Muscle layer of colon (tissue), 2 donors: ENCODE measurements at regions not wholly inside any gene's neighbourhood (a gene's known extent, or its start where the extent isn't known, plus 50 kb on each side); places are given as distances from the start of the nearest gene placed in this dataset.

ENCODE experiments used
- H3K27ac ChIP-seq: one replicate; pipeline ENCODE4 v1.7.0; 2013; ENCODE audit warnings: low read depth, mild to moderate bottlenecking, low read length, moderate library complexity
- H3K27me3 ChIP-seq, 2 donors: one replicate each; pipeline ENCODE4 v1.7.0; 2013; ENCODE audit warnings: low read length in 2 of 2, mild to moderate bottlenecking in 2 of 2; ENCODE audit not compliant: insufficient read depth in 2 of 2, control insufficient read depth in 1 of 2
- H3K36me3 ChIP-seq: one replicate; pipeline ENCODE4 v1.7.0; 2013; ENCODE audit warnings: mild to moderate bottlenecking, low read length; ENCODE audit not compliant: insufficient read depth
- H3K4me1 ChIP-seq: one replicate; pipeline ENCODE4 v1.7.0; 2013; ENCODE audit warnings: mild to moderate bottlenecking, low read length; ENCODE audit not compliant: insufficient read depth
- H3K4me3 ChIP-seq, 2 donors: one replicate each; pipeline ENCODE4 v1.7.0; 2013; ENCODE audit warnings: low read length in 2 of 2, low read depth in 1 of 2, mild to moderate bottlenecking in 1 of 2, moderate library complexity in 1 of 2
- H3K9ac ChIP-seq: one replicate; pipeline ENCODE4 v1.7.0; 2013; ENCODE audit warnings: low read length
- H3K9me3 ChIP-seq: one replicate; pipeline ENCODE4 v1.7.0; 2013; ENCODE audit warnings: mild to moderate bottlenecking, low read length
- donor health status: abdominal sarcoma.
- donor health status: Adenocarcinoma of cecum.

DNA sequence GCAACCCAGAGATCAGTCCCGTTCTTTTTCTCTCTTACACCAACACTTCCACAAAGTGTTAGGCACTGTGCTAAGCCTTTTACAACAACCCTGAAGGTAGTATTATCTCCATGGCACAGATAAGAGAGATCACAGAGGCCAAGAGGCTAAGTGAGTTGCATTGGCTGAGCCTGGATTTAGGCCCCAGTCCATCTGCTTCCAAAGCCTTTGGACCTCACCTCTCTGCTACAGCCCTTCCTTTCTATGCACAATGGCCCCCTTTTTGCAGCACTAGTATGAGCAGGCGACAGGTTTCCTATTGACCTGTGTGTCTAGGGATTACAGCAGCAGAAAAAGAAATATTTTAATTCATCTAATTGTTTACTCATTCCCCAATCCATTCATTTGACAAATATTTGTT is 76.2 kb downstream of the CRYGS start:
- Histone ChIP-seq H3K9me3 (no peaks in the 10 kb centered on the region), H3K36me3 (no peaks in the 10 kb centered on the region), H3K27ac (no peak overlapping the region), H3K4me3 (no peak overlapping the region), H3K4me1 (no peaks in the 10 kb centered on the region), H3K9ac (no peak overlapping the region), H3K27me3 (no peaks in the 10 kb centered on the region)

DNA sequence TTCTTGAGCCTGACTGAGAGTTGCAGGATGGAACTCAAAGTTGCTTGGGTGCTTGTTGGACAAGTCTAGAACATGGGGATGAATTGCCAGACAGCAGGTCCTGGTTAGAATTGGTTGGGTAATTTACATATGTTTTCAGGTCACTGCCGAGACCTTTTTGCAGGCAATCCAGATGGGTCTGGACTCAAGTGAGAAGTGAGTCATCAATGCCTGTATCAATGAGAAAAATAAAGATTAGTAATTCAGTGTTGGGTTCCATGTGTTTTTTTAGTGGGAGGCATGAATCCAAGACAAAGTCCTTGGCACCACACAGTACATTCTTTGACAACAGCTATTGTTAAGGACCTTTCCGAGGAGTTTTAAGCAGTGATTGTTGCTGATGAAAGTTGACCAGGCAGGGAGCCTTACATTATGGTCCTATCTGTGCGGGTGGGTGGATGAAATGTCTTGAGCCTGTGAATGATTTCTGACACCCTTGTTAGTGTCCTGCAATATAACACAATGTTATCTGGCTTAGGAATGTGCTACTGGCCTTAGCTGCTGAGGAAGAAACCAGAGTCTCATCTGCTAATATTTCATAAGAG is 77.7 kb downstream of the CRYGS start:
- Histone ChIP-seq H3K9ac (no peak overlapping the region), H3K4me3 (no peak overlapping the region), H3K27me3 (no peaks in the 10 kb centered on the region), H3K27ac (no peak overlapping the region), H3K36me3 (no peaks in the 10 kb centered on the region), H3K4me1 (no peaks in the 10 kb centered on the region), H3K9me3 (no peaks in the 10 kb centered on the region)

DNA sequence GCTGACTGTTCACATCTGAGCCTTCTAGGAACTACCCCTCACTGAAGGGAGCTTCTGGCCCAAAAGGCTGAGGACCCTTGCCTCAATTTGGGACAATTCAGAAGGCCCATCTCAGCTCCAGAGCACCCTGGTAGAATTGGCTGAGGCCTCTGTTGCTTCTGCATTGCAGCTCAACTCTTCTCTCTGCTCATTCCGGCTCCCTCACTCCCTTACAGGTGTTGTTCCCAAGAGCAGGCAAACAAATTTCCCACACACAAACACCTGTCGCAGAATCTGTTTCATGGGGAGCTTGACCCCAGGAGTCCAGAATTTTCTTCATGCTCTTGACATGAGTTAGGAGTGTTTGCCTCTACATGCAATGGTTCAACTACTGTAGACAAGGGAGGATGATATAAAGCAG is 78.7 kb downstream of the CRYGS start:
- Histone ChIP-seq H3K27me3 (no peaks in the 10 kb centered on the region), H3K27ac (no peak overlapping the region), H3K9me3 (no peaks in the 10 kb centered on the region), H3K4me1 (no peaks in the 10 kb centered on the region), H3K36me3 (no peaks in the 10 kb centered on the region), H3K4me3 (no peak overlapping the region), H3K9ac (no peak overlapping the region)

DNA sequence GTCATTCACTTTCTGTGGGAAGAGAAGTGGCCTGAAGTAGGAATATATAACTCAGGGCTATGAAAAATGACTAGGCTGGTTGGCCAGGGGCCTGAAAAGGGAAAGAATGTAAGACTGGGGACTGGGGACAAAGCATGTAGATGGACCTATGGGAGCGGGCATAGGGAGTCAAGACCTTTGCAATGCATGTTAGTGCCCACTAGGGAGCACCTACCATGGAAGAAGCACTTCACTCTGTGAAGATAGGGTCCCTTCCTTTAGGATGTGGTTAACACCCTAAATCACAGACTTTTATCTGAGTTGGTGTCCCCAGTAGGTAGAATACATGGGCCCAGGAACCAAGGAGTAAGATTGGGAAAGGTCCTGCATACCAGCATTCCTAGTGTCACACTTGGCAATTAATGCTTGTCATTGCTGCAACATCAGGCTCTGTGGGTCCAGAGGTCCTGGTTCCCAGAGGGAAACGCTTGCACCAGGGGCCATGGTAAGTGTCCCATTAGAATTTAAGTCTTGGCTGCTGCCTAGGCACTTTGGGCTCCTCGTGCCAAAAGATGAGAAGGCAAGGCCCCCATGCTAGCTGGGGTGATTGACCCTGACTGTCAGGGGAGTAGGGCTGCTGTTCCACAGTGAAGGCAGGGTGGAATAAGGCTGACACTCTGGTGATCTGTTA is 79.6 kb downstream of the CRYGS start:
- no peaks in the 10 kb centered on the region for H3K9me3 ChIP-seq
- no peaks in the 10 kb centered on the region for H3K27me3 ChIP-seq
- H3K27ac ChIP-seq: no peak overlapping the region
- no peak overlapping the region for H3K4me3 ChIP-seq
- H3K4me1 ChIP-seq: no peaks in the 10 kb centered on the region
- no peak overlapping the region for H3K9ac ChIP-seq
- H3K36me3 ChIP-seq: no peaks in the 10 kb centered on the region

DNA sequence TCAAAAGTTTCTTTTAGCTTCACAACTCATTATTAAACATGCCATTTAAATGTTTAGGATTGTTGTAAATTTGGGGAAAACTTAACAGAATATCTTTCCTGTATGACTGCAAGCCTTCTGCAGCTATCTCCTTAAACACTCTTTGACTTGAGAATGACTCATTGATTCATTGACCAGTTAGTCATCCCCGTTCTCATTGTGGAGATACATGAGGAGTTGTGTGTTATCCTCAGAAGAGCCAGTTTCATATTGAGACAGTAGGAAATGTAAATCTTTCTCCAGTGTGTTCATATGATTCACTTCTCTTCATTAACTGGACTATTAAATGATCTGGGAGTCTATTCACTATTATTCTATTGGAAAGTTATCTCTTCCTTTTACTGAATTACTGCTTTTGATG is 83.0 kb downstream of the CRYGS start:
- H3K27me3 ChIP-seq: no peaks in the 10 kb centered on the region
- no peaks in the 10 kb centered on the region for H3K4me1 ChIP-seq
- no peak overlapping the region for H3K27ac ChIP-seq
- H3K9me3 ChIP-seq: no peaks in the 10 kb centered on the region
- no peak overlapping the region for H3K9ac ChIP-seq
- H3K4me3 ChIP-seq: no peak overlapping the region
- H3K36me3 ChIP-seq: no peaks in the 10 kb centered on the region

DNA sequence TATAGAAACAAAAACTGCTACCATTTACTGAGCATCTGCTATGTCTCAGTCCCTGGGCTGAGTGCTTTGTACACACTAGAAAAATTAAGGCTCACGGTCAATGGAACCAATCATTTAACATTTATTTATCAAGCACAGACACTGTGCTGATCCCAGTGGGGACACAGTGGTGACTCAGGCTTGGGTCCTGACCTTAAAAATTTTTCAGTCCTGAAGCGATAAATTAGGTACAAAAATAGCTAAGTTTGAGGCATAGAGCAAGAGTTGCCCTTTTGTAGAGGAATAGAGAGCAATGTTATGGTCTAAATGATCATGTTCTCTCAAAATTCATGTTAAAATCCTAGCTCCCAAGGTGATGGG is 85.1 kb downstream of the CRYGS start:
- Histone ChIP-seq H3K4me1 (no peaks in the 10 kb centered on the region), H3K9me3 (no peaks in the 10 kb centered on the region), H3K27me3 (no peaks in the 10 kb centered on the region), H3K4me3 (no peak overlapping the region), H3K9ac (no peak overlapping the region), H3K36me3 (no peaks in the 10 kb centered on the region), H3K27ac (no peak overlapping the region)

DNA sequence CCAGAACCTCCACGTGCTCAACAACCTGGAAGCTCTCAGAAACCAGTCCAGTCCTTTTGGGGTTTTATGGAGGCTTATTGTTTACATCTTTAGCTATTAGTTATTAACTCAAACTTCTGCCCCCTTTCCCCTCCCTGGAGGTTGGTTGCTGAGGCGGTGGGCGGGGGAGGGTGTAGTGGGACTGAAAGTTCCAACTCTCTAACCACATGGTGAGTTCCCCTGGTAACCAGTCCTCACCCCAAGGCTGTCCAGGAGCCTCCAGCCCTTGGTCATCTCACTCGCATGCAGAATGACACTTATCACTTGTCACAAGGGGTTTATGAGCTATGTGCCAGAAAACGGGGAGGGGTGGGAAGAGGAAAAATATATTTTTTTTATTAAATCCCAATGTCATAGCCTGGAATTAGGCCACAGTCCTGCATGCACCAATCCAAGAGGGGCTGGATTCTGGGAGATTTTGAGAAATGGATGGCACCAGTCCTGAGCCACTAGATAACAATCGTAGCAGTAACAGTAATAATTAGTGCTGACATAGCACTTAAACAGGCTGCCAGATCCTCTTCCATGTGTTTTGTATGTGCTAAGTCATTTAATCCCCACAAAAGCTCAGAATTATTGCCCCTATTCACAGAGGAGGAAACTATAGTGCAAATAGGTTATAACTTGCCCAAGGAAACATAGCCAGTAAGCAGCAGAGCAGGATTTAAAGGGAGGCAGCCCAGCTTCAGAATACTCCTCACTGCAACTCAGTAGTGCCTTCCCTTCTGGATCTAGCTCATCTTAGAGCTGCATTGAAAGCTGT is 85.7 kb downstream of the CRYGS start:
- no peaks in the 10 kb centered on the region for H3K4me1 ChIP-seq
- no peaks in the 10 kb centered on the region for H3K27me3 ChIP-seq
- H3K4me3 ChIP-seq: no peak overlapping the region
- no peaks in the 10 kb centered on the region for H3K36me3 ChIP-seq
- no peak overlapping the region for H3K27ac ChIP-seq
- H3K9me3 ChIP-seq: no peaks in the 10 kb centered on the region
- H3K9ac ChIP-seq: no peak overlapping the region

DNA sequence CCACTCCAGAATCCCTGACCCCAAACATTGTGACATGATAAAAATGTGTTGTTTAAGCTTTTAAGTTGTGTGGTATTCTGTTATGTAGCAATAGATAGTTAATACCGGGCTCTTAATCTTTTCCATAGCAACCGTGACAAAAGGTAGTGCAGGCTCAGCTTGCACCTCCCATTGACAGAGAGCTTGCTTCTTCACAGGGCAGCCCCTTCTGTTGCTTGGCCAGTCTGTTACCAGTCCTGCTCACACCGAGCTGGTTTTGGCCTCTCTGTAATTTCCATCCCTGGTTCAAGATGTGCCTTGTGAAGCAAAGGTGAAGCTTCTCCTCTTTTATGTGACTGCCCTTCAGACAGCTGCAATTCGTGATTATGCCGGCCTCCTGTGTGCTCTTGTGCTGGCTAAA is 86.9 kb downstream of the CRYGS start:
- Histone ChIP-seq H3K4me1 (no peaks in the 10 kb centered on the region), H3K9me3 (no peaks in the 10 kb centered on the region), H3K36me3 (no peaks in the 10 kb centered on the region), H3K9ac (no peak overlapping the region), H3K27me3 (no peaks in the 10 kb centered on the region), H3K4me3 (no peak overlapping the region), H3K27ac (no peak overlapping the region)

DNA sequence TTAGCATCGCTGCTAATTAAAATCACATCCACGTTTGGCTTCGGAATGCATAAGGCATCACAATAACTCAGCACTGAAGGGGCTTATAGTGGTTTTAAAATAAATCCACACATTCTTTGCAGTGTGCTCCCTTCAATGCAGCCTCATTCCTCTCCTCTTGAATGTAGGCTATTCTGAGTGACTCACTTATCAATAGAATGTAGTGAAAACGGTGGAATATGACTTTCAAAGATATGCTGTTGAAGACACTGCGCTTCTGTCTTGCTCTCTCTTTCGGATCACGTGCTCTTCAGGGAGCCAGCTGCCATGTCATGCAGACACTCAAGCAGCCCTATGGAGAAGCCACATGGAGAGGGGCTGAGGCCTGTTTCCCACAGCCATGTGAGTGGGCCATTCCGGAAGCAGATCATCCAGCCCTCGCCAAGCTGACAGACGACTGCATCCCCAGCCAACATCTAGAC is 87.4 kb downstream of the CRYGS start:
- Histone ChIP-seq H3K9ac (no peak overlapping the region), H3K27ac (no peak overlapping the region), H3K4me3 (no peak overlapping the region), H3K9me3 (no peaks in the 10 kb centered on the region), H3K36me3 (no peaks in the 10 kb centered on the region), H3K27me3 (no peaks in the 10 kb centered on the region), H3K4me1 (no peaks in the 10 kb centered on the region)

DNA sequence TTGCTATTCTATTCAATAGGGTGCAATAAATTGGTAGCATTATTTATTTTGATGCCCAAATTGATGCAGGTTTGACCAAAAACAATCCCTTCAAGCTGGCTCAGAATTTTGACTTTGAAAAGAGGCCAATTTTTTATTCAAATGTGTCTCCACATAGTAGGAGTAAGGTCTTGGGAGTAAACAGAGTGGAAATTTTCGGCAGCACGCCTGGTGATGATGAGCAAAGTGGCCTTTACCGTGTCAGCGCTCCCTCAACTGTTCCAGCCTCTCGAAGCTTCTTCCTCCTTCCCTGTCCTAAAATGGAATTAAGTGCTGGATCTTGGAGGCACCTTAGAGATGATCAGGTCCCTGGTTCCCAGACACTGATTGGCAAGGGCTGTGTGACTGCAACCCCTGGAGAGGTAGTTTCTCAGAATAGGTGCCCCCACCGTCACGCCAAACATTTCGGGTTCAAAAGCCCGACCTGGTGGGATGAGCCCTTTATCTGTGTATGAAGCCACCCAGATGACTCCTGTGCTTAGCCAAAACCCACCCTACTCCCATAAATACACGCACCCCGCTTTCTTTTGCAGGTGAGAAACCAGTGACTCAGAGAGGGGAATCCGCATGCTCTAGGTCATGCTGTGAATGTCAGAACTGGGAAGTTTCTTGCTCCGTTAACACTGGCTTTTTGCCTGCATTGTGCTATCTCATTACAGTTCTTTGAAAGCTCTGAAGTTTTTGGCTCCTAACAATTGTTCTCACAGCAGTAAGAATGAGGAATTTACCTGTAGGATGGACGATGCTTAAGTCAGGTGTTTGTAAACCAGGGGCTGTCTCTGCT is 89.1 kb downstream of the CRYGS start:
- H3K27ac ChIP-seq: no peak overlapping the region
- no peaks in the 10 kb centered on the region for H3K27me3 ChIP-seq
- no peaks in the 10 kb centered on the region for H3K9me3 ChIP-seq
- H3K4me1 ChIP-seq: no peaks in the 10 kb centered on the region
- H3K4me3 ChIP-seq: no peak overlapping the region
- no peak overlapping the region for H3K9ac ChIP-seq
- H3K36me3 ChIP-seq: no peaks in the 10 kb centered on the region

DNA sequence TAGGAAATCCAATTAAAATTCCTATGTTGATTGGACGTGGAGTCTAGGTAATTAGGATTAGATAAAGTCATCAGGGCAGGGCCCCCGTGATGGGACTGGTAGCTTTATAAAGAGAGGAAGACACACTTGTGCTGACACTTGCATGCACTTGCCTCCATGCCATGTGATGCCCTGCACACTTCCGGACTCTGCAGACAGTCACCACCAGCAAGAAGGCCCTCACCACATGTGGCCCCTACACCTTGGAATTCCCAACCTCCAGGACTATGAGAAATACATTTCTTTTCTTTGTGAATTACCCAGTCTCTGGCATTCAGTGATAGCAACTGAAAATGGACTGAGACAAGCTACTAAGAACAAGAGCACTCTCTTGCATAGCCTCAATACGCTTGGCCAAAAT is 90.6 kb downstream of the CRYGS start:
- no peaks in the 10 kb centered on the region for H3K27me3 ChIP-seq
- H3K4me3 ChIP-seq: no peak overlapping the region
- no peaks in the 10 kb centered on the region for H3K4me1 ChIP-seq
- no peaks in the 10 kb centered on the region for H3K36me3 ChIP-seq
- no peak overlapping the region for H3K9ac ChIP-seq
- H3K9me3 ChIP-seq: no peaks in the 10 kb centered on the region
- no peak overlapping the region for H3K27ac ChIP-seq
